Endothelial cell of umbilical vein (primary cell): ENCODE measurements at regions not wholly inside any gene's neighbourhood (a gene's known extent, or its start where the extent isn't known, plus 50 kb on each side); places are given as distances from the start of the nearest gene placed in this dataset.

Experiments
- BruUV-seq: library from RNA; stranded (reverse); fragments of 400-500 nt; replicated peaks from 2 replicates; lab custom pipeline; 2021; lab: Mats Ljungman, UMichigan
- CTCF ChIA-PET: fragments of 300-600, 350-600 bp; sonication (Branson Sonifier 250); formaldehyde crosslinking; loops from one replicate; lab custom pipeline; 2021; ENCODE audit warnings: antibody characterized with exemption, inconsistent platforms; lab: Charles Lee
- POLR2A ChIA-PET: fragments of 300-600, 350-600 bp; sonication (Branson Sonifier 250); formaldehyde crosslinking; loops from one replicate; lab custom pipeline; 2021; ENCODE audit warnings: antibody characterized with exemption, inconsistent platforms; lab: Charles Lee
- DNase-seq: peaks from one replicate; pipeline ENCODE4 v3.0.0-alpha.2; 2011; ENCODE audit warnings: low read depth, low spot score
- FAIRE-seq: peaks from 2 replicates; lab custom pipeline; 2011; peaks lifted over from hg19 to GRCh38; lab: Jason Lieb, UNC
- H2AFZ ChIP-seq: 2 replicates; pipeline ENCODE4 v1.6.0; 2012; ENCODE audit warnings: low read depth, low read length, control low read depth, inconsistent platforms
- H3K27ac ChIP-seq: 2 replicates; pipeline ENCODE4 v1.5.1; 2011; ENCODE audit warnings: low read depth, mild to moderate bottlenecking, control low read depth, low read length, moderate library complexity; ENCODE audit not compliant: insufficient read depth
- H3K27me3 ChIP-seq, 2 experiments: 2 replicates each; pipeline versions ENCODE4 v1.6.0 to v1.6.1; 2011; ENCODE audit warnings: low read length in 2 of 2, mixed read lengths in 1 of 2; ENCODE audit not compliant: control insufficient read depth in 2 of 2, insufficient read depth in 2 of 2
- H3K36me3 ChIP-seq, 2 experiments: 2 replicates in 1 of 2; 3 replicates in 1 of 2; pipeline ENCODE4 v1.5.1; 2011; ENCODE audit warnings: low read length in 2 of 2, mild to moderate bottlenecking in 1 of 2, moderate library complexity in 1 of 2; ENCODE audit not compliant: control insufficient read depth in 2 of 2, insufficient read depth in 2 of 2; ENCODE audit errors: extremely low read depth in 1 of 2
- H3K4me1 ChIP-seq: 3 replicates; pipeline ENCODE4 v1.5.1; 2011; ENCODE audit warnings: mild to moderate bottlenecking, low read length; ENCODE audit not compliant: control insufficient read depth, insufficient read depth; ENCODE audit errors: extremely low read depth
- H3K4me2 ChIP-seq: 2 replicates; pipeline ENCODE4 v1.6.1; 2011; ENCODE audit warnings: low read length, control low read depth, mixed read lengths; ENCODE audit not compliant: insufficient read depth
- H3K4me3 ChIP-seq, 3 experiments: fragments of 200-600 bp in 1 of 3; sonication (generic), shearing (Covaris generic) in 1 of 3; replicated peaks in 1 of 3; 2 replicates each; pipeline ENCODE4 v1.5.1; 2011 to 2016; ENCODE audit warnings: control low read depth in 3 of 3, low read length in 3 of 3, mild to moderate bottlenecking in 2 of 3, inconsistent platforms in 1 of 3, low read depth in 1 of 3, moderate library complexity in 1 of 3; ENCODE audit not compliant: insufficient read depth in 1 of 3
- H3K79me2 ChIP-seq: 2 replicates; pipeline ENCODE4 v1.6.0; 2012; ENCODE audit warnings: low read length, inconsistent platforms; ENCODE audit not compliant: control insufficient read depth, insufficient read depth
- H3K9ac ChIP-seq: replicated peaks from 2 replicates; pipeline ENCODE3; 2011; ENCODE audit warnings: low read length, control low read depth; ENCODE audit not compliant: insufficient read depth; ENCODE audit errors: extremely low read depth
- H3K9me1 ChIP-seq: replicated peaks from 3 replicates; pipeline ENCODE4 v1.6.0; 2011; ENCODE audit warnings: mild to moderate bottlenecking, low read length; ENCODE audit not compliant: control insufficient read depth, insufficient read depth; ENCODE audit errors: extremely low read depth
- H3K9me3 ChIP-seq: replicated peaks from 2 replicates; pipeline ENCODE4 v1.5.1; 2012; ENCODE audit warnings: low read length, inconsistent platforms; ENCODE audit not compliant: control insufficient read depth, insufficient read depth
- H4K20me1 ChIP-seq: replicated peaks from 2 replicates; pipeline ENCODE3; 2011; ENCODE audit warnings: mild to moderate bottlenecking, low read length; ENCODE audit not compliant: control insufficient read depth, insufficient read depth; ENCODE audit errors: extremely low read depth
- EZH2 ChIP-seq: IDR thresholded peaks from 2 replicates; pipeline ENCODE4 v1.6.1; 2012; ENCODE audit warnings: borderline replicate concordance, low read depth, mild to moderate bottlenecking, moderate library complexity, low read length, inconsistent platforms; ENCODE audit not compliant: severe bottlenecking
- FOS ChIP-seq: IDR thresholded peaks from 2 replicates; pipeline ENCODE4 v1.6.1; 2011; ENCODE audit warnings: mild to moderate bottlenecking, low read length, moderate library complexity, borderline replicate concordance; ENCODE audit not compliant: insufficient read depth
- GATA2 ChIP-seq: IDR thresholded peaks from 2 replicates; pipeline ENCODE4 v1.7.0; 2011; ENCODE audit warnings: low read depth, mild to moderate bottlenecking, moderate library complexity, mixed read lengths, low read length; ENCODE audit not compliant: insufficient read length, insufficient read depth
- JUN ChIP-seq: IDR thresholded peaks from 2 replicates; pipeline ENCODE4 v1.6.1; 2011; ENCODE audit warnings: borderline replicate concordance, low read depth; ENCODE audit not compliant: insufficient read length, insufficient read depth
- MYC ChIP-seq: IDR thresholded peaks from one replicate; pipeline ENCODE4 v1.6.1; 2011; ENCODE audit warnings: mild to moderate bottlenecking, low read depth, low read length
- POLR2A ChIP-seq: IDR thresholded peaks from 2 replicates; pipeline ENCODE4 v1.6.1; 2012; ENCODE audit warnings: low read depth, mild to moderate bottlenecking, control low read depth, low read length
- POLR2AphosphoS5 ChIP-seq: IDR thresholded peaks from 2 replicates; pipeline ENCODE4 v1.6.1; 2012; ENCODE audit warnings: low read depth, mild to moderate bottlenecking, control low read depth, low read length, moderate library complexity; ENCODE audit not compliant: insufficient read depth
- dilution Hi-C: fragments of 300-500 bp; cut with MboI; formaldehyde crosslinking; loops from one replicate; pipeline ENCODE4 v1.15.0; 2019; ENCODE audit warnings: low sequenced_read_pairs; ENCODE audit not compliant: extremely low pct_ligation_motif_present
- intact Hi-C: fragments of 100-400 bp; cut with micrococcal nuclease; formaldehyde crosslinking; loops from one replicate; pipeline ENCODE4 v1.10.0; 2022
- TF ChIP-seq, protein P1 (sequence below), 2 donors: IDR thresholded peaks; 1 replicate in 1 of 2; 2 replicates in 1 of 2; pipeline ENCODE4 v1.5.1; 2011; ENCODE audit warnings: low read length in 2 of 2, mild to moderate bottlenecking in 2 of 2, moderate library complexity in 2 of 2, control low read depth in 1 of 2, inconsistent platforms in 1 of 2, low read depth in 1 of 2; ENCODE audit not compliant: insufficient read depth in 1 of 2; ENCODE audit errors: extremely low read depth in 1 of 2
- TF ChIP-seq, protein P2 (sequence below): IDR thresholded peaks from 2 replicates; pipeline ENCODE4 v1.6.1; 2011; ENCODE audit not compliant: insufficient read depth, insufficient read length

DNA sequence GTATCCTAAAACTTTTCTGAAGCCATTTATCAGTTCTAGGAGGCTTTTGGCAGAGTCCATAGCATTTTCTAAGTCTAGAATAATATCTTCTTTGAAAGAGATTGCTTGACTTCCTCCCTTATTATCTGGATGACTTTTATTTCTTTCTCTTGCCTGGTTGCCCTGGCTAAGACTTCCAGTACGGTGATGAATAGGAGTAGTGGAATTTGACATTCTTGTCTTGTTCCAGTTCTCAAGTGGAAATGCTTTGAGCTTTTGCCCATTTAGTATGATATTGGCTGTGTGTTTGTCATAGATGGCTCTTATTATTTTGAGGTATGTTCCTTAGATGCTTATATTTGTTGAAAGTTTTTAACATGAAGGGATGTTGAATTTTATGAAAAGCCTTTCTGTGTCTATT is 1647.9 kb downstream of the PLA2G4A start:
- Histone ChIP-seq H3K27me3 (no peaks in the 10 kb centered on the region), H3K4me3 (no peak overlapping the region), H3K4me2 (no peak overlapping the region), H3K79me2 (no peaks in the 10 kb centered on the region), H3K9ac (no peak overlapping the region), H3K4me1 (no peaks in the 10 kb centered on the region), H2AFZ (no peak overlapping the region), H4K20me1 (no peaks in the 10 kb centered on the region), H3K27ac (no peak overlapping the region), H3K36me3 (no peaks in the 10 kb centered on the region), H3K9me1 (no peaks in the 10 kb centered on the region), H3K9me3 (no peaks in the 10 kb centered on the region)
- DNase-seq (no peak), FAIRE-seq (no peak)
- dilution Hi-C loops (no loop called here), intact Hi-C loops (no loop called here)
- BruUV-seq, result no TSS peak
- ChIA-PET POLR2A (no interaction called here), CTCF (no interaction called here)
- TF ChIP-seq MYC (no peak), POLR2AphosphoS5 (no peak), FOS (no peak), EZH2 (no peak), POLR2A (no peak), GATA2 (no peak), JUN (no peak)
- TF ChIP-seq, protein P1, sequence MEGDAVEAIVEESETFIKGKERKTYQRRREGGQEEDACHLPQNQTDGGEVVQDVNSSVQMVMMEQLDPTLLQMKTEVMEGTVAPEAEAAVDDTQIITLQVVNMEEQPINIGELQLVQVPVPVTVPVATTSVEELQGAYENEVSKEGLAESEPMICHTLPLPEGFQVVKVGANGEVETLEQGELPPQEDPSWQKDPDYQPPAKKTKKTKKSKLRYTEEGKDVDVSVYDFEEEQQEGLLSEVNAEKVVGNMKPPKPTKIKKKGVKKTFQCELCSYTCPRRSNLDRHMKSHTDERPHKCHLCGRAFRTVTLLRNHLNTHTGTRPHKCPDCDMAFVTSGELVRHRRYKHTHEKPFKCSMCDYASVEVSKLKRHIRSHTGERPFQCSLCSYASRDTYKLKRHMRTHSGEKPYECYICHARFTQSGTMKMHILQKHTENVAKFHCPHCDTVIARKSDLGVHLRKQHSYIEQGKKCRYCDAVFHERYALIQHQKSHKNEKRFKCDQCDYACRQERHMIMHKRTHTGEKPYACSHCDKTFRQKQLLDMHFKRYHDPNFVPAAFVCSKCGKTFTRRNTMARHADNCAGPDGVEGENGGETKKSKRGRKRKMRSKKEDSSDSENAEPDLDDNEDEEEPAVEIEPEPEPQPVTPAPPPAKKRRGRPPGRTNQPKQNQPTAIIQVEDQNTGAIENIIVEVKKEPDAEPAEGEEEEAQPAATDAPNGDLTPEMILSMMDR (IDR thresholded peaks at IDR 0.05; ENCODE audit: extremely low read depth in 1 of 2, insufficient read depth in 1 of 2, low read depth in 1 of 2, low read length in 2 of 2), result no peak
- TF ChIP-seq, protein P2, sequence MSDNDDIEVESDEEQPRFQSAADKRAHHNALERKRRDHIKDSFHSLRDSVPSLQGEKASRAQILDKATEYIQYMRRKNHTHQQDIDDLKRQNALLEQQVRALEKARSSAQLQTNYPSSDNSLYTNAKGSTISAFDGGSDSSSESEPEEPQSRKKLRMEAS, result no peak
